Rectal smooth muscle tissue (tissue), 1 donor: ENCODE measurements at regions not wholly inside any gene's neighbourhood (a gene's known extent, or its start where the extent isn't known, plus 50 kb on each side); places are given as distances from the start of the nearest gene placed in this dataset.

Source experiments
- H3K27ac ChIP-seq: one replicate; pipeline ENCODE4 v1.7.0; 2013; ENCODE audit warnings: low read depth, low read length, inconsistent platforms
- H3K27me3 ChIP-seq: one replicate; pipeline ENCODE4 v1.7.0; 2013; ENCODE audit warnings: low read length; ENCODE audit not compliant: control insufficient read depth, insufficient read depth
- H3K36me3 ChIP-seq: one replicate; pipeline ENCODE4 v1.7.0; 2013; ENCODE audit warnings: low read length; ENCODE audit not compliant: control insufficient read depth, insufficient read depth
- H3K4me1 ChIP-seq: one replicate; pipeline ENCODE4 v1.7.0; 2013; ENCODE audit warnings: low read length; ENCODE audit not compliant: control insufficient read depth, insufficient read depth
- H3K4me3 ChIP-seq: one replicate; pipeline ENCODE4 v1.7.0; 2013; ENCODE audit warnings: low read length
- H3K9ac ChIP-seq: one replicate; pipeline ENCODE4 v1.7.0; 2013; ENCODE audit warnings: low read length

DNA sequence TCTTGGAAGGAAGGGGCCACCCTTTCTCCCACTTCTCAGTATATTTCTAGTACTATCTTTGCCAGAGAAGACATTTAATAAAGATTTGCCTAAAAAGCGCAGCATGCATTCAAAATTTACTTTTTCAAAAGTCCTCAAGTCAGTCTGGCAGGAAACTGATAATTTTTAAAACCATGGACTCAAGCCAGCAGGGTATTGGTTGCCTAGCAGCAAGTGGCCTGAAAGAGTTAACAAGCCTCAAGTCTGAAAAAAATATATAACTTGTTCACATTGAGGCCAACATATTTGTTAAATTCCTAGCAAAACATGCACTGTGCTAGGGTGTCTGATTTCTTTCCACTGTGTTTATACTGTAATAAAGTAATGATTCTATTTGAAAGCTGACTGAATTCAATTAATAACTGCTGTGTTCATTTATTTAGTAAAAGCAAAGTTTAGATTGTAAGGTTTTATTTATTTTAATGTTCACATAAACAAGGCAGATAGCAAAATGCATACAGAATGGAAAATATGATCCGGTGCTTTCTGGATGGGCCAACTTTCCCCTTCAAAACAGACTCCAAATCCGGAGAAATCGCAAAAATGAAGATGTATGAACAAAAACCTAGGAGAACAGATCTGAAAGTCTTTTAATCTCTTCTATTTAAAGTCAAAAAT, 218.5 kb upstream of the FGF13 start:
- Histone ChIP-seq H3K27ac (no peak overlapping the region), H3K9ac (no peak overlapping the region), H3K27me3 (no peaks in the 10 kb centered on the region), H3K4me3 (no peak overlapping the region), H3K36me3 (no peaks in the 10 kb centered on the region), H3K4me1 (no peaks in the 10 kb centered on the region)

DNA sequence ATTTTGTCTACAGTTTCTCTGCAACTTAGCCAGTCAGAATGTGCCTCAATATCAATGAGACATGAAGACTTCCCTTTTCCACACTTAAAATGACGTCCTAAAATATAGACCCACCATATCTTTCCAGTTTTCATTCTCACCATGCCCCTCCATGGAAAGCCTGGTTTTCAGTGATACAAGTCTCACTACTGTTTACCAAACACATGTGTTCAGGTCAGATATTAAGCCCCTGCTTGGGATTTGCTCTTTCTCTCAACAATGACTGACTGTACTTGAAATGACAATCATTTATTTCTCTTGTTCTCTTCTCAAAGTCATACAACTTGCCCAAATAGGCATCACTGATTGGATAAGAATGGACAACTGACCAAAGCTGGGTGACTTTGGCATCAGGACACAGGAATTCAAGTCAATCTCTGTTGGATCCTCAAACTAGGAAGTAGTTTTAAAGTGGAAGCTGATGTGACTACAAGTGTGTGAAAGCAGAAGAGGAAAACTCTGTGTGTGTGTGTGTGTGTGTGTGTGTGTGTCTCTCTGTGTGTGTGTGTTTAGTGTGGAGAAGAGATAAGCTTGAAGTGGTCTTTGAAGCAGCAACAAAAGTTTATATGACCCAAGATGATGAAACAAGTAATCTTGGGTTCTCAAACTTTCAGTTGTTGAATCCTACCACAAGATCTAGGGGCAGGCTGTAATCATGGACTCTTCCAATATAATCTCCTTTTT, 217.4 kb upstream of the FGF13 start:
- Histone ChIP-seq H3K27ac (no peak overlapping the region), H3K27me3 (no peaks in the 10 kb centered on the region), H3K4me3 (no peak overlapping the region), H3K36me3 (no peaks in the 10 kb centered on the region), H3K9ac (no peak overlapping the region), H3K4me1 (no peaks in the 10 kb centered on the region)

DNA sequence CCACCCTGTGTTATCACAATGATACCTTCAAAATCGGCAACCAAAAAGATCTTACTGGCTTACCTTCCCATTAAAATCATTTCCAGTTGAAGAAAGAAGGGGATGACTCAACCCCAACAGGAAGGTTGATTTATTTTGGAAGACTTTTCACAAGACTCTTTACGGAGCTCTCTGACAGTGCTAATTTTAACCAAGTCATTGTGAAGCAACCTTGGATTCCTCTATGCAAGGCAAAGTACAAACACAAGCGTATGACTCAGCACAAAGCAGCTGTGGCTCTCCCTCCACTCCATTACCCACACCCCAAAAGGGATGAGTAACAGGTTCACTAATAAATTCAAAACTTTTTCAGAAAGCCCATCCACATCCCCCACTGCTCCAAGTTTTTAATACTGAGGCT, 213.8 kb upstream of the FGF13 start:
- H3K9ac ChIP-seq: no peak overlapping the region
- H3K27me3 ChIP-seq: no peaks in the 10 kb centered on the region
- H3K36me3 ChIP-seq: no peaks in the 10 kb centered on the region
- H3K27ac ChIP-seq: no peak overlapping the region
- no peak overlapping the region for H3K4me3 ChIP-seq
- no peaks in the 10 kb centered on the region for H3K4me1 ChIP-seq

DNA sequence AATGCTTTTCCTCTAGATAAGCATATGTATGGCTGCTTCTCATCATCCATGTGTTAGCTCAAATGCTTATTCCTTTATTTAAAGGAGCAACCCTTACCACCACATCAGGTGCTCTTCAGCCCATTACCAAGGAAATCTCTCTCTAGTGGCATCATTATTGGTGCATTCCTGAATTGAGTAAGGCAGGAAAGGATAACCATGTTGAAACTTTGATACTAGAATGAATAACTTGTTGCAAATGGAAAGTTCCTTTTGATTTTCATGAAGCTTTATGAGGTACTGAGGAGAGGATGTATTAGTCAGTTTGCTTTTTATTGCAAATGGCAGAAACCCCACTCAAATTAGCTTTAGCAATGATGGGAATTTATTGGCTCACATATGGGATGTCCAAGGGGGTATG, 212.3 kb upstream of the FGF13 start:
- Histone ChIP-seq H3K4me1 (no peaks in the 10 kb centered on the region), H3K4me3 (no peak overlapping the region), H3K27me3 (no peaks in the 10 kb centered on the region), H3K27ac (no peak overlapping the region), H3K36me3 (no peaks in the 10 kb centered on the region), H3K9ac (no peak overlapping the region)

DNA sequence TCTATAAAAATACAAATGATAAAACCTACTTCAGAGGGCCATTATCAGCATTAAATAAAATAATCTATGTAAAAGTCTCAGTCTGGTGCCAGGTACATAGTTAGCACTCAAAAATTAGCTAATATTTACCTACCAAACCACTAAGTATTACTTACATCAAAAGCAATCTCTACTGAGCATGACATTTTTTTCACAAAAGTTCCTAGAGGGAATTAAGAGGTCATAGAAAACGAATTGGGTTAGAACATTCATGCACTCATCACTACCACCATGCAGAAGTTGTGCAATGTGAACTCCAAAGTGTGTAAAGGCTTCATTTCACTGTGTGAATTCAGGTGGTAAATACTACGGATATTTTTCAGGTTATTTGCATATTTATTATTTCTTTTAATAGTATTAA, 209.5 kb upstream of the FGF13 start:
- Histone ChIP-seq H3K9ac (no peak overlapping the region), H3K36me3 (no peaks in the 10 kb centered on the region), H3K4me3 (no peak overlapping the region), H3K27ac (no peak overlapping the region), H3K27me3 (no peaks in the 10 kb centered on the region), H3K4me1 (no peaks in the 10 kb centered on the region)

DNA sequence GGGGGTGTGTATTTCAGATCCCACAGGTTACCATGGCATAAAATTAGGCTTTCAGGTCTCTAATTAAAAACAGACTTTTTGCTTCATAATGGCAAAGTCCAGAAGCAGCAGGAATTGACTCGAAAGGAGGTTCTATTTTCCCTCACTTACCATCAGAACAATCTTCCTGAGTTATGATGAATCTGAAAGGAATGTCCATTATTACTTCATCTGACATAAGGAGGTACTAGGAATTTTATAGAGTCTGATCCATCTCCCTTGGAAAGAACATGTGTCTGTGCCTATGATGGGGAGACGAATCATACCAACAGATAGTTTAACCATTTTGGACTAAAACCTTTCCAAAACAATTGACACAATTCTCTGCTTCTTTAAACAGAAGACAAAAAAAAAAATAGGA, 206.3 kb upstream of the FGF13 start:
- no peak overlapping the region for H3K4me3 ChIP-seq
- H3K36me3 ChIP-seq: no peaks in the 10 kb centered on the region
- no peak overlapping the region for H3K9ac ChIP-seq
- H3K4me1 ChIP-seq: no peaks in the 10 kb centered on the region
- no peak overlapping the region for H3K27ac ChIP-seq
- no peaks in the 10 kb centered on the region for H3K27me3 ChIP-seq

DNA sequence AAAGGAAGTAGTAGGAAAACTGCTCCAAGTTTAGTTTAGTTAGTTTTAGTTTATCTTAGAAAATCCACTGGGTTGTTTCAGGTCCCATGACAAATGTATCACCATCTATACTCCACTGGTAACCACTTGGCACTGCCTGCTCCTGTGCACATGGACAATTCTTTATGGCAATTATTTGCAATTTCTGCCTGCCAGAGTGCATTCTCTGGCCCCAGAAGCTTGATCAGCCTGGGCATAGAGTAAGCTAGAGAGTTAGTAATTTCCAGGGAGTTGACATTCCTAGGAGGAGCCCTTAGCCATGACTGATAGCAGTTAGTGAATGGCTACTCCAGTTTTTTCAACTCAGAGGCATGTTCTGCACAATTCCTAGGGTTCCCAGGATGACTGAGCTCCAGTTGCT, 203.2 kb upstream of the FGF13 start:
- Histone ChIP-seq H3K36me3 (no peaks in the 10 kb centered on the region), H3K4me1 (no peaks in the 10 kb centered on the region)

DNA sequence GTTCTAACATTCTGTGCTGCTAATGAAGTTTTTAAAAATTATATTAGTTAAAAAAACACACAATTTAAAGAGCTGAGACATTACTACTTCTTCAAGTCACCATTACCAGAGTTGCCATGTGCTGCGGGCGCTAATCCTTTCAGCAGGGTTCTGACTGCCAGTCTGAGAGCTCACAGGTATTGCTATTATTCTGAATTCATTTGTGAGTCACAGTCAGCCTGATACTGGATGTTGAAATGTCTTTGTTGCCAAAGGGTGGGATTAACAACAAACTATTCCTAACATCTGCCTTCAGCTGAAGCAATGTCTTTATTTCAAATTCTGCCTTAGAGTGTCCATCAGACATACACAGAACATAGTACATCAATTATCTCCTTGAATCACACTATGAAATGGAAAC, 197.1 kb upstream of the FGF13 start:
- no peaks in the 10 kb centered on the region for H3K4me1 ChIP-seq
- no peak overlapping the region for H3K9ac ChIP-seq
- no peak overlapping the region for H3K4me3 ChIP-seq
- no peaks in the 10 kb centered on the region for H3K36me3 ChIP-seq
- H3K27ac ChIP-seq: no peak overlapping the region
- no peaks in the 10 kb centered on the region for H3K27me3 ChIP-seq

More for the DNA sequence above, 203.2 kb upstream of the FGF13 start:
- H3K9ac ChIP-seq: no peak overlapping the region
- no peaks in the 10 kb centered on the region for H3K27me3 ChIP-seq
- H3K27ac ChIP-seq: no peak overlapping the region
- H3K4me3 ChIP-seq: no peak overlapping the region

DNA sequence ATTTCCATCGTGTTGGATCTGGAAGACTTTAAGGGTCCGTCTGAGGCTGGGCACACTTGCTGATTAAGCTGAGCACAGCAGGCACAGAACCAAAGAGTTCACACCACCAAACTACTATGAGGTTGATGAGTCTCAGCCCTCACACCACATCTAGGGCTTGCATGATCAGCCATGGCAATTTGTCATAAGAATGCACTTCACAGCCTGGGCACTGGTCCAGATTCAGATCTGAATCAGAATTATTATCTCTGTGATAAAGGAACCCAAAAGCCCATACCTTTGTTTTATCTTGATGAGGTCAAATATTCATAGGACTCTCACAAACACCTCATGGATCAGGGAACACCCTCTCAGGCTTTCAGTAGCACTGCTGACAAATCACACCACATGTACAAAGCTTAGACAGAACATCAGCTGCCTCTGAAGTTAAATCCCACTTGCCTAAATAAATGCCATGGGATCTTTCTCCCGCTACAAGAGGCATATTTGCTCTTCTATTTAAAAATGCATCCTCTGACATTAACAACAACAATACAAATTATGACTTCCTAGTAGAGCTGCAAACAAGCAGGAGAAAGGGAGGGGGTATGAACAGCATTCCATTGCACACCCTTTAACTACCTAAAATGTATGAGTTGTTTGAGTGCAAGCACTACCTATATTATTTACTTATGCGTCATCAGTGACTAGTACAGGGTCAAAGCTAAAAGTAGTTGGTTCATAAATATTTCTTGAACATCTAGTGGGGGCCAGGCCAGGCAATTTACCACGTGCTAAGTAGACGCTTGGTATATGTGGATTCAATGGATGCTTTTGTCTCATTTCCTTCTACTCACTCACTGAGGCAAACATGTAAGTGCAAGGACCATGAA, 186.3 kb upstream of the FGF13 start:
- no peak overlapping the region for H3K27ac ChIP-seq
- no peak overlapping the region for H3K4me3 ChIP-seq
- no peaks in the 10 kb centered on the region for H3K4me1 ChIP-seq
- no peak overlapping the region for H3K9ac ChIP-seq
- H3K36me3 ChIP-seq: no peaks in the 10 kb centered on the region
- no peaks in the 10 kb centered on the region for H3K27me3 ChIP-seq

DNA sequence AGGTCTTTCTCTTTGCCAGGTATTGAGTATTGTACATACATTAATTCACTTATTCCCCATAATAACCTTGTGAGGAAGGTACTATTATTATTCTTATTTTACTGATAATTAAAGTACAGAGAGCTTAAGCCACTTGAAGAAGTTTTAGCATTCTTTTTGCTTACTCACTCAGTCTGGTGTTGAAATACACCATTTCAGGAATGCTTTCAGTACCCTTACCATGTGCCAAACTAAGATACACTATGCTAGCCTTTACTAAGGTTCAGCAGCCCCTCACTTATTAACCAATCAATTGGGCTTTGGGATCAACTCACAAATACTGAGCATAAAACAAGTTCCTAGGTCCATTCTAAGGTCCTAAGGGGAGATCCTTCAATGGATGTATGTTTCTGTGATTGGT, 179.0 kb upstream of the FGF13 start:
- Histone ChIP-seq H3K4me3 (no peak overlapping the region), H3K27ac (no peak overlapping the region), H3K4me1 (no peaks in the 10 kb centered on the region), H3K27me3 (no peaks in the 10 kb centered on the region), H3K9ac (no peak overlapping the region), H3K36me3 (no peaks in the 10 kb centered on the region)

DNA sequence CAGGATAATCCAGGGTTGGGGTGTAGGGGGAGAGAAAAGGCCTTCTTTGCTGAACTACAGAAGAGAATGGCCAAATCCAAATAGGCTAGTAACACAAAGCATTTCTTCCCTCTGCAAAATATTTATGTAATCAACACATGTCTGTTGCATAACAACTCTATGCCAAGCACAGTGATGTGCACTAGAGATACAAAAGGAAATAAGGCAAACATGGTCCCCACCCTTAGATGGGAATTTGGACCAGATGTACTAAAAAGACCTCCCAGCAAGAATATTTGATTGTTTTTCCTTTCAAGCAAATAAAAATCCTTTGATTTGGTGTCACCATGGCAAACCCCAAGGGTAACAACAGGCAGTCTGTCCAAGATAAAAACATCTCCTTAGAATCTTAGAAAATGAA, 177.6 kb upstream of the FGF13 start:
- no peak overlapping the region for H3K9ac ChIP-seq
- H3K4me3 ChIP-seq: no peak overlapping the region
- H3K4me1 ChIP-seq: no peaks in the 10 kb centered on the region
- no peaks in the 10 kb centered on the region for H3K36me3 ChIP-seq
- no peak overlapping the region for H3K27ac ChIP-seq
- H3K27me3 ChIP-seq: no peaks in the 10 kb centered on the region

DNA sequence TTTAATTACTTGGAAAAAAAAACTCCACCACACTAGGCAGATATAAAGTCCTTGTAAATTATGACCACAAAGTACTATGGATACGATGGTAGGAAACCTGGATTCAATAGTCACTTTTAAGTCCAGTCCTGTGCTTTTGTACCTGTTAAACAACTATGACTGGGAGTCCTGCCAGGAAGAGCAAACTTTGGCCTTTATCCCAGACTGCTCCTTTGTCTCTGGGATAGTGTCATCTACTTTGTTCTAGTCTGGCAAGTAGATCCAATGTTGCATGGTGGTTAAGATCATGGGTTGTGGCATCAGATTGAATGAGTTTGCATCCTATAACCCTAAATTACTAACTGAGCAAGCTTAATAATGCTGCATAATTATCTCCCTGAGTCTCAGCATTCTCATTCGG, 175.3 kb upstream of the FGF13 start:
- Histone ChIP-seq H3K9ac (no peak overlapping the region), H3K4me3 (no peak overlapping the region), H3K36me3 (no peaks in the 10 kb centered on the region), H3K27me3 (no peaks in the 10 kb centered on the region), H3K4me1 (no peaks in the 10 kb centered on the region), H3K27ac (no peak overlapping the region)
